A549 (cell line): ENCODE measurements at regions not wholly inside any gene's neighbourhood (a gene's known extent, or its start where the extent isn't known, plus 50 kb on each side); places are given as distances from the start of the nearest gene placed in this dataset.

Experiments used
- CTCF ChIP-seq: fragments of >200 bp; sonication (Bioruptor Twin); formaldehyde crosslinking; IDR thresholded peaks from 3 replicates; pipeline ENCODE4 v1.5.1; 2016
- ZFP36 ChIP-seq: fragments of 450-650 bp; IDR thresholded peaks from 2 replicates; pipeline ENCODE4 v1.6.1; 2014; ENCODE audit warnings: borderline replicate concordance; ENCODE audit not compliant: partially characterized antibody

- TF ChIP-seq CTCF, result no peak
- TF ChIP-seq ZFP36, result no peak
Measured at GRCh38 chr7:49150486-49150885, 226.1 kb downstream of the CDC14C start.
